Natural killer cell treated with Interleukin-12 subunit alpha and Interleukin-12 subunit beta and Interleukin-15 and Interleukin-18, amount 100 ng/mL, for 72 hours (primary cell): ENCODE measurements at regions not wholly inside any gene's neighbourhood (a gene's known extent, or its start where the extent isn't known, plus 50 kb on each side); places are given as distances from the start of the nearest gene placed in this dataset.
A peak's percentile ranks its signal among the peaks of the same experiment; 100 is the strongest.

Experiments
- ATAC-seq, 2 donors: fragments of 150-1000 bp; cut with Tn5 transposase in 1 of 2; sonication (Bioruptor Pico), chemical (Tn5 transposase) in 1 of 2; 2 replicates each; pipeline ENCODE4 v1.10.0; 2021
- DNase-seq: peaks from one replicate; pipeline ENCODE4 v3.0.0; 2022; ENCODE audit warnings: low spot score
- H3K27ac Mint-ChIP-seq, 2 donors: 1 replicate in 1 of 2; 2 replicates in 1 of 2; pipeline ENCODE4 v1.8.0; 2022; ENCODE audit warnings: mixed read lengths in 2 of 2, mild to moderate bottlenecking in 1 of 2, moderate library complexity in 1 of 2
- H3K27me3 Mint-ChIP-seq, 2 donors: 1 replicate in 1 of 2; 2 replicates in 1 of 2; pipeline ENCODE4 v1.8.0; 2022; ENCODE audit warnings: mixed read lengths in 2 of 2
- H3K36me3 Mint-ChIP-seq: one replicate; pipeline ENCODE4 v1.8.0; 2022; ENCODE audit warnings: mixed read lengths
- H3K4me1 Mint-ChIP-seq, 2 donors: 1 replicate in 1 of 2; 2 replicates in 1 of 2; pipeline ENCODE4 v1.8.0; 2022; ENCODE audit warnings: low read depth in 2 of 2, mixed read lengths in 2 of 2, mild to moderate bottlenecking in 1 of 2
- H3K4me3 Mint-ChIP-seq: one replicate; pipeline ENCODE4 v1.8.0; 2022; ENCODE audit warnings: mixed read lengths
- H3K9me3 Mint-ChIP-seq: 2 replicates; pipeline ENCODE4 v1.8.0; 2022; ENCODE audit warnings: mixed read lengths

GRCh38 chr11:69563306-69563705 is 77.7 kb upstream of the CCND1 start:
- no peak overlapping the region for H3K27ac Mint-ChIP-seq
- peaks cover 0 to 4% of the 10 kb centered on the region in 2 donors for H3K4me1 Mint-ChIP-seq
- peaks cover 8% of the 10 kb centered on the region in 2 donors for H3K27me3 Mint-ChIP-seq
- no peak for ATAC-seq
- no peaks in the 10 kb centered on the region for H3K36me3 Mint-ChIP-seq
- H3K4me3 Mint-ChIP-seq: no peak overlapping the region
- DNase-seq: no peak
- no peaks in the 10 kb centered on the region for H3K9me3 Mint-ChIP-seq

- H3K27me3 Mint-ChIP-seq: peaks cover 8 to 10% of the 10 kb centered on the region in 2 donors
- H3K36me3 Mint-ChIP-seq: no peaks in the 10 kb centered on the region
- ATAC-seq: no peak
- no peaks in the 10 kb centered on the region for H3K9me3 Mint-ChIP-seq
- H3K27ac Mint-ChIP-seq: no peak overlapping the region
- no peak overlapping the region for H3K4me3 Mint-ChIP-seq
- no peaks in the 10 kb centered on the region for H3K4me1 Mint-ChIP-seq
- DNase-seq: no peak
Measured at GRCh38 chr11:69563946-69564775, 76.8 kb upstream of the CCND1 start.

- H3K27me3 Mint-ChIP-seq: peaks cover 0 to 6% of the 10 kb centered on the region in 2 donors
- no peaks in the 10 kb centered on the region for H3K9me3 Mint-ChIP-seq
- no peak overlapping the region for H3K4me3 Mint-ChIP-seq
- DNase-seq (no peak), ATAC-seq (no peak)
- H3K36me3 Mint-ChIP-seq: no peaks in the 10 kb centered on the region
- H3K4me1 Mint-ChIP-seq: no peaks in the 10 kb centered on the region
- no peak overlapping the region for H3K27ac Mint-ChIP-seq
Measured at GRCh38 chr11:69566001-69566400, 75.0 kb upstream of the CCND1 start.

- no peaks in the 10 kb centered on the region for H3K36me3 Mint-ChIP-seq
- H3K27me3 Mint-ChIP-seq: peaks cover 6 to 10% of the 10 kb centered on the region in 2 donors
- no peak for ATAC-seq
- H3K4me1 Mint-ChIP-seq: no peaks in the 10 kb centered on the region
- H3K27ac Mint-ChIP-seq: no peak overlapping the region
- H3K4me3 Mint-ChIP-seq: no peak overlapping the region
- H3K9me3 Mint-ChIP-seq: no peaks in the 10 kb centered on the region
- no peak for DNase-seq
Measured at GRCh38 chr11:69567951-69568808, 72.8 kb upstream of the CCND1 start.

GRCh38 chr11:69568809-69569097 is 72.2 kb upstream of the CCND1 start:
- Mint-ChIP-seq H3K36me3 (no peaks in the 10 kb centered on the region), H3K27ac (no peak overlapping the region), H3K4me1 (no peaks in the 10 kb centered on the region), H3K9me3 (no peaks in the 10 kb centered on the region), H3K27me3 (peaks cover 6 to 12% of the 10 kb centered on the region in 2 donors), H3K4me3 (no peak overlapping the region)
- ATAC-seq (no peak), DNase-seq (no peak)

- Mint-ChIP-seq H3K4me1 (no peaks in the 10 kb centered on the region), H3K27ac (no peak overlapping the region), H3K36me3 (no peaks in the 10 kb centered on the region), H3K27me3 (peaks cover 6 to 12% of the 10 kb centered on the region in 2 donors), H3K4me3 (no peak overlapping the region), H3K9me3 (no peaks in the 10 kb centered on the region)
- ATAC-seq: no peak
- no peak for DNase-seq
Measured at GRCh38 chr11:69569306-69570200, 71.4 kb upstream of the CCND1 start.

GRCh38 chr11:69572233-69572860 is 68.6 kb upstream of the CCND1 start:
- Mint-ChIP-seq H3K9me3 (no peaks in the 10 kb centered on the region), H3K36me3 (no peaks in the 10 kb centered on the region), H3K27me3 (peaks cover 13 to 25% of the 10 kb centered on the region in 2 donors), H3K4me3 (no peak overlapping the region), H3K4me1 (no peaks in the 10 kb centered on the region), H3K27ac (no peak overlapping the region)
- no peak for ATAC-seq
- DNase-seq: no peak

- H3K4me1 Mint-ChIP-seq: no peaks in the 10 kb centered on the region
- H3K27me3 Mint-ChIP-seq: peaks cover 16 to 30% of the 10 kb centered on the region in 2 donors
- no peak for ATAC-seq
- no peak overlapping the region for H3K27ac Mint-ChIP-seq
- H3K9me3 Mint-ChIP-seq: no peaks in the 10 kb centered on the region
- no peak overlapping the region for H3K4me3 Mint-ChIP-seq
- DNase-seq: no peak
- H3K36me3 Mint-ChIP-seq: no peaks in the 10 kb centered on the region
Measured at GRCh38 chr11:69572861-69573260, 68.1 kb upstream of the CCND1 start.

- Mint-ChIP-seq H3K4me1 (no peaks in the 10 kb centered on the region), H3K36me3 (no peaks in the 10 kb centered on the region), H3K9me3 (no peaks in the 10 kb centered on the region), H3K27me3 (peaks cover 12 to 30% of the 10 kb centered on the region in 2 donors), H3K4me3 (no peak overlapping the region), H3K27ac (no peak overlapping the region)
- no peak for ATAC-seq
- DNase-seq: no peak
Measured at GRCh38 chr11:69573761-69574607, 67.0 kb upstream of the CCND1 start.

GRCh38 chr11:69574608-69575255 is 66.2 kb upstream of the CCND1 start:
- DNase-seq (no peak), ATAC-seq (peak in 1 of 2 donors; percentile 13)
- Mint-ChIP-seq H3K4me1 (no peaks in the 10 kb centered on the region), H3K36me3 (no peaks in the 10 kb centered on the region), H3K4me3 (no peak overlapping the region), H3K27ac (no peak overlapping the region), H3K9me3 (no peaks in the 10 kb centered on the region), H3K27me3 (peaks cover 10 to 30% of the 10 kb centered on the region in 2 donors)

- H3K27ac Mint-ChIP-seq: no peak overlapping the region
- H3K4me3 Mint-ChIP-seq: no peak overlapping the region
- DNase-seq (no peak), ATAC-seq (peak in 1 of 2 donors; percentile 19)
- H3K36me3 Mint-ChIP-seq: no peaks in the 10 kb centered on the region
- no peaks in the 10 kb centered on the region for H3K9me3 Mint-ChIP-seq
- H3K27me3 Mint-ChIP-seq: peaks cover 10 to 30% of the 10 kb centered on the region in 2 donors
- H3K4me1 Mint-ChIP-seq: no peaks in the 10 kb centered on the region
Measured at GRCh38 chr11:69575296-69576068, 65.5 kb upstream of the CCND1 start.
